ENCODE measurements at regions not wholly inside any gene's neighbourhood (a gene's known extent, or its start where the extent isn't known, plus 50 kb on each side); places are given as distances from the start of the nearest gene placed in this dataset.

DNA sequence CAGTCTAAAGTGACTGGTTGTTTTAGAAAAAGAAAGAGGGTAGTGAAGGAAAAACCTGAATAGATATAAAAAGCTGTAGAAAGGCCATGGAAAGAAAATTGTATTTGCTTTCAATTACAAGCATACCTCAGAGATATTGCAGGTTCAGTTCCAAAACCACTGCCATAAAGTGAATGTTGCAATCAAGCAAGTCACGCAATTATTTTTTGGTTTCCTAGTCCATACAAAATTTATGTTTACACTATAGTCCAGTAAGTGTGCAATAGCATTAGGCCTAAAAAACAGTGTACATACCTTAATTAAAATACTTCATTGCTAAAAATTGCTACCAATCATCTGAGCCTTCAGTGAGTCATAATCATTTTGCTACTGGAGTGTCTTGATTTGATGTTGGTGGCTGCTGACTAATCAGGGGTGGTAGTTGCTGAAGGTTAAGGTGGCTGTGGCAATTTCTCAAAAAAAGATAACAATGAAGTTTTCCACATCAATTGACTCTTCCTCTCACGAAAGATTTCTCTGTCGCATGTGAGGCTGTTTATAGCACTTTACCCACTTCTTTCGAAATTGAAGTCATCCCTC is 2003.8 kb upstream of the PIK3C3 start:
- H2AFZ ChIP-seq (ENCODE audit: control insufficient read depth, low read depth, low read length): no peak overlapping the region
- no peaks in the 10 kb centered on the region for H3K79me2 ChIP-seq (ENCODE audit: control insufficient read depth, insufficient read depth, low read length)
- no peak overlapping the region for H3K4me2 ChIP-seq (ENCODE audit: control insufficient read depth, insufficient read depth)
- no peaks in the 10 kb centered on the region for H3K9me3 ChIP-seq (replicated peaks; ENCODE audit: control insufficient read depth, insufficient read depth, low read length)
- FAIRE-seq (no peak), DNase-seq (ENCODE audit: low read depth, low spot score) (no peak), ATAC-seq (no peak)
- no peak overlapping the region for H3K9ac ChIP-seq (ENCODE audit: control insufficient read depth, insufficient read depth, low read length)
- intact Hi-C loops (cut with micrococcal nuclease; ENCODE audit: unreplicated experiment): loop anchor here (5.0 kb wide), 1 partner anchor 211 kb away; no protein-coding TSS in a partner anchor
- WGBS (ENCODE audit: insufficient coverage, insufficient replicate concordance, low lambda C conversion rate, missing lambda C conversion rate): 32% methylated on average over 4 of the region's 4 CpGs
- in situ Hi-C loops (cut with MboI): no loop called here
- no TSS peak for BruUV-seq (replicated peaks)
- ChIA-PET POLR2A (no interaction called here), RAD21 (ENCODE audit: unreplicated experiment) (no interaction called here), SMC1A (ENCODE audit: uncharacterized antibody, unreplicated experiment) (no interaction called here), CTCF (no interaction called here)
- H3K36me3 ChIP-seq (ENCODE audit: control insufficient read depth in 2 of 2, insufficient read depth in 2 of 2, low read length in 1 of 2): no peaks in the 10 kb centered on the region
- H3K27ac ChIP-seq (ENCODE audit: control insufficient read depth, insufficient read depth): no peak overlapping the region
- TF ChIP-seq BCL11A (IDR thresholded peaks at IDR 0.05; ENCODE audit: low read depth, low read length): no peak
- TF ChIP-seq, protein P1, sequence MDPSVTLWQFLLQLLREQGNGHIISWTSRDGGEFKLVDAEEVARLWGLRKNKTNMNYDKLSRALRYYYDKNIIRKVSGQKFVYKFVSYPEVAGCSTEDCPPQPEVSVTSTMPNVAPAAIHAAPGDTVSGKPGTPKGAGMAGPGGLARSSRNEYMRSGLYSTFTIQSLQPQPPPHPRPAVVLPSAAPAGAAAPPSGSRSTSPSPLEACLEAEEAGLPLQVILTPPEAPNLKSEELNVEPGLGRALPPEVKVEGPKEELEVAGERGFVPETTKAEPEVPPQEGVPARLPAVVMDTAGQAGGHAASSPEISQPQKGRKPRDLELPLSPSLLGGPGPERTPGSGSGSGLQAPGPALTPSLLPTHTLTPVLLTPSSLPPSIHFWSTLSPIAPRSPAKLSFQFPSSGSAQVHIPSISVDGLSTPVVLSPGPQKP (IDR thresholded peaks at IDR 0.05; ENCODE audit: low read depth, low read length): no peak
- no peak for TF ChIP-seq CEBPB (IDR thresholded peaks at IDR 0.05; ENCODE audit: borderline replicate concordance in 1 of 2, low read depth in 2 of 2, low read length in 2 of 2)
- TF ChIP-seq, protein P2, sequence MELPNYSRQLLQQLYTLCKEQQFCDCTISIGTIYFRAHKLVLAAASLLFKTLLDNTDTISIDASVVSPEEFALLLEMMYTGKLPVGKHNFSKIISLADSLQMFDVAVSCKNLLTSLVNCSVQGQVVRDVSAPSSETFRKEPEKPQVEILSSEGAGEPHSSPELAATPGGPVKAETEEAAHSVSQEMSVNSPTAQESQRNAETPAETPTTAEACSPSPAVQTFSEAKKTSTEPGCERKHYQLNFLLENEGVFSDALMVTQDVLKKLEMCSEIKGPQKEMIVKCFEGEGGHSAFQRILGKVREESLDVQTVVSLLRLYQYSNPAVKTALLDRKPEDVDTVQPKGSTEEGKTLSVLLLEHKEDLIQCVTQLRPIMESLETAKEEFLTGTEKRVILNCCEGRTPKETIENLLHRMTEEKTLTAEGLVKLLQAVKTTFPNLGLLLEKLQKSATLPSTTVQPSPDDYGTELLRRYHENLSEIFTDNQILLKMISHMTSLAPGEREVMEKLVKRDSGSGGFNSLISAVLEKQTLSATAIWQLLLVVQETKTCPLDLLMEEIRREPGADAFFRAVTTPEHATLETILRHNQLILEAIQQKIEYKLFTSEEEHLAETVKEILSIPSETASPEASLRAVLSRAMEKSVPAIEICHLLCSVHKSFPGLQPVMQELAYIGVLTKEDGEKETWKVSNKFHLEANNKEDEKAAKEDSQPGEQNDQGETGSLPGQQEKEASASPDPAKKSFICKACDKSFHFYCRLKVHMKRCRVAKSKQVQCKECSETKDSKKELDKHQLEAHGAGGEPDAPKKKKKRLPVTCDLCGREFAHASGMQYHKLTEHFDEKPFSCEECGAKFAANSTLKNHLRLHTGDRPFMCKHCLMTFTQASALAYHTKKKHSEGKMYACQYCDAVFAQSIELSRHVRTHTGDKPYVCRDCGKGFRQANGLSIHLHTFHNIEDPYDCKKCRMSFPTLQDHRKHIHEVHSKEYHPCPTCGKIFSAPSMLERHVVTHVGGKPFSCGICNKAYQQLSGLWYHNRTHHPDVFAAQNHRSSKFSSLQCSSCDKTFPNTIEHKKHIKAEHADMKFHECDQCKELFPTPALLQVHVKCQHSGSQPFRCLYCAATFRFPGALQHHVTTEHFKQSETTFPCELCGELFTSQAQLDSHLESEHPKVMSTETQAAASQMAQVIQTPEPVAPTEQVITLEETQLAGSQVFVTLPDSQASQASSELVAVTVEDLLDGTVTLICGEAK (IDR thresholded peaks at IDR 0.05; ENCODE audit: borderline replicate concordance): no peak
- TF ChIP-seq HDAC2 (IDR thresholded peaks at IDR 0.05): no peak
- TF ChIP-seq RAD51 (IDR thresholded peaks at IDR 0.05): no peak
- TF ChIP-seq, protein P3, sequence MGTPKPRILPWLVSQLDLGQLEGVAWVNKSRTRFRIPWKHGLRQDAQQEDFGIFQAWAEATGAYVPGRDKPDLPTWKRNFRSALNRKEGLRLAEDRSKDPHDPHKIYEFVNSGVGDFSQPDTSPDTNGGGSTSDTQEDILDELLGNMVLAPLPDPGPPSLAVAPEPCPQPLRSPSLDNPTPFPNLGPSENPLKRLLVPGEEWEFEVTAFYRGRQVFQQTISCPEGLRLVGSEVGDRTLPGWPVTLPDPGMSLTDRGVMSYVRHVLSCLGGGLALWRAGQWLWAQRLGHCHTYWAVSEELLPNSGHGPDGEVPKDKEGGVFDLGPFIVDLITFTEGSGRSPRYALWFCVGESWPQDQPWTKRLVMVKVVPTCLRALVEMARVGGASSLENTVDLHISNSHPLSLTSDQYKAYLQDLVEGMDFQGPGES (IDR thresholded peaks at IDR 0.05): no peak
- TF ChIP-seq PAX8 (IDR thresholded peaks at IDR 0.05): no peak
- TF ChIP-seq CHD2 (IDR thresholded peaks at IDR 0.05; ENCODE audit: borderline replicate concordance, low read depth, low read length): no peak
- TF ChIP-seq GABPA (IDR thresholded peaks at IDR 0.05; ENCODE audit: low read depth): no peak
- no peaks in the 10 kb centered on the region for H4K20me1 ChIP-seq (ENCODE audit: control insufficient read depth, insufficient read depth)
- H3K4me1 ChIP-seq (ENCODE audit: control insufficient read depth, insufficient read depth, low read length): no peaks in the 10 kb centered on the region
- no peak overlapping the region for H3K4me3 ChIP-seq
- no peaks in the 10 kb centered on the region for H3K27me3 ChIP-seq (replicated peaks in 1 of 2; ENCODE audit: control insufficient read depth in 2 of 2, insufficient read depth in 2 of 2, low read length in 1 of 2)

Data from GM12878 (cell line).